ENCODE measurements at regions not wholly inside any gene's neighbourhood (a gene's known extent, or its start where the extent isn't known, plus 50 kb on each side); places are given as distances from the start of the nearest gene placed in this dataset.

- no peak for TF ChIP-seq CTCF (IDR thresholded peaks at IDR 0.05; ENCODE audit: extremely low read depth, missing control alignments)
- DNase-seq (ENCODE audit: low spot score) = no peak
These were observed 504.3 kb downstream of the COG6 start for GRCh38 chr13:40159736-40160135.

GRCh38 chr13:40160618-40161350 is 505.3 kb downstream of the COG6 start:
- no peak for TF ChIP-seq CTCF (IDR thresholded peaks at IDR 0.05; ENCODE audit: extremely low read depth, missing control alignments)
- DNase-seq (ENCODE audit: low spot score) = no peak

- DNase-seq (ENCODE audit: low spot score) = no peak
- TF ChIP-seq CTCF (IDR thresholded peaks at IDR 0.05; ENCODE audit: extremely low read depth, missing control alignments) = no peak
These were observed 505.1 kb downstream of the FOXO1 start for GRCh38 chr13:40161351-40161810.

GRCh38 chr13:40161931-40162330 is 504.5 kb downstream of the FOXO1 start:
- no peak for DNase-seq (ENCODE audit: low spot score)
- TF ChIP-seq CTCF (IDR thresholded peaks at IDR 0.05; ENCODE audit: extremely low read depth, missing control alignments) = no peak

GRCh38 chr13:40163066-40164000 is 503.1 kb downstream of the FOXO1 start:
- no peak for TF ChIP-seq CTCF (IDR thresholded peaks at IDR 0.05; ENCODE audit: extremely low read depth, missing control alignments)
- DNase-seq (ENCODE audit: low spot score) = no peak

- DNase-seq (ENCODE audit: low spot score) = no peak
- no peak for TF ChIP-seq CTCF (IDR thresholded peaks at IDR 0.05; ENCODE audit: extremely low read depth, missing control alignments)
These were observed 502.3 kb downstream of the FOXO1 start for GRCh38 chr13:40164133-40164532.

All from GM20000 (cell line).